ENCODE measurements at regions not wholly inside any gene's neighbourhood (a gene's known extent, or its start where the extent isn't known, plus 50 kb on each side); places are given as distances from the start of the nearest gene placed in this dataset.
"Not testable (repeated sequence)": the region's sequence is repeated elsewhere in the genome, so short reads cannot be mapped to it uniquely, and the experiment has no call there.

- no peak for DNase-seq
Measured at GRCh38 chr19:33866696-33867095, 70.0 kb downstream of the KCTD15 start.

GRCh38 chr19:33868076-33868735, 71.5 kb downstream of the KCTD15 start:
- DNase-seq, result no peak

GRCh38 chr19:33868788-33869412, 72.2 kb downstream of the KCTD15 start:
- DNase-seq, result no peak

GRCh38 chr19:33870298-33870932, 73.7 kb downstream of the KCTD15 start:
- not testable (repeated sequence) for DNase-seq

- DNase-seq, result no peak
Measured at GRCh38 chr19:33871605-33872004, 74.9 kb downstream of the KCTD15 start.

GRCh38 chr19:33872445-33873320, 76.0 kb downstream of the KCTD15 start:
- no peak for DNase-seq

GRCh38 chr19:33875071-33875470, 78.4 kb downstream of the KCTD15 start:
- no peak for DNase-seq

GRCh38 chr19:33876192-33876591, 79.5 kb downstream of the KCTD15 start:
- DNase-seq, result no peak

- no peak for DNase-seq
Measured at GRCh38 chr19:33878030-33878544, 81.4 kb downstream of the KCTD15 start.

GRCh38 chr19:33878910-33879810, 82.5 kb downstream of the KCTD15 start:
- DNase-seq, result no peak

GRCh38 chr19:33879818-33880575, 83.3 kb downstream of the KCTD15 start:
- no peak for DNase-seq

- no peak for DNase-seq
Measured at GRCh38 chr19:33883859-33884519, 87.3 kb downstream of the KCTD15 start.

- no peak for DNase-seq
Measured at GRCh38 chr19:33885236-33885635, 88.6 kb downstream of the KCTD15 start.

- no peak for DNase-seq
Measured at GRCh38 chr19:33887891-33888290, 91.2 kb downstream of the KCTD15 start.

- no peak for DNase-seq
Measured at GRCh38 chr19:33888665-33889064, 92.0 kb downstream of the KCTD15 start.

- no peak for DNase-seq
Measured at GRCh38 chr19:33890569-33890968, 93.9 kb downstream of the KCTD15 start.

- DNase-seq, result no peak
Measured at GRCh38 chr19:33891773-33892172, 95.1 kb downstream of the KCTD15 start.

- no peak for DNase-seq
Measured at GRCh38 chr19:33894787-33895186, 98.1 kb downstream of the KCTD15 start.

- DNase-seq, result no peak
Measured at GRCh38 chr19:33895366-33895765, 98.7 kb downstream of the KCTD15 start.

- DNase-seq, result no peak
Measured at GRCh38 chr19:33898062-33898677, 101.5 kb downstream of the KCTD15 start.

Measured in CD4-positive, alpha-beta T cell treated with Interleukin-4 for 4 hours (primary cell).